GM23248 (cell line): ENCODE measurements at regions not wholly inside any gene's neighbourhood (a gene's known extent, or its start where the extent isn't known, plus 50 kb on each side); places are given as distances from the start of the nearest gene placed in this dataset.

ENCODE experiments used
- DNase-seq: peaks from one replicate; pipeline ENCODE4 v3.0.0-alpha.2; 2015
- H2AFZ ChIP-seq: fragments of 200-600 bp; sonication (generic); 2 replicates; pipeline ENCODE4 v1.6.1; 2016; ENCODE audit warnings: antibody characterized with exemption
- H3F3A ChIP-seq: fragments of 200-600 bp; sonication (generic); 2 replicates; pipeline ENCODE4 v1.6.1; 2016; ENCODE audit warnings: mild to moderate bottlenecking, antibody characterized with exemption, mixed run types; ENCODE audit not compliant: insufficient read depth
- H3K27ac ChIP-seq: fragments of 200-600 bp; sonication (generic); 2 replicates; pipeline ENCODE4 v1.5.1; 2016; ENCODE audit warnings: mild to moderate bottlenecking
- H3K27me3 ChIP-seq: fragments of 200-600 bp; sonication (generic); replicated peaks from 2 replicates; pipeline ENCODE4 v1.6.1; 2016; ENCODE audit warnings: mild to moderate bottlenecking; ENCODE audit not compliant: insufficient read depth
- H3K36me3 ChIP-seq: fragments of 200-600 bp; sonication (generic); 2 replicates; pipeline ENCODE4 v1.6.1; 2016; ENCODE audit warnings: low read depth, mild to moderate bottlenecking
- H3K4me1 ChIP-seq: fragments of 200-600 bp; sonication (generic); 2 replicates; pipeline ENCODE4 v1.6.1; 2016; ENCODE audit warnings: mild to moderate bottlenecking; ENCODE audit not compliant: insufficient read depth
- H3K4me2 ChIP-seq: fragments of 200-600 bp; sonication (generic); one replicate; pipeline ENCODE4 v1.6.1; 2016; ENCODE audit warnings: mild to moderate bottlenecking; ENCODE audit not compliant: unreplicated experiment
- H3K4me3 ChIP-seq: fragments of 200-600 bp; sonication (generic); 2 replicates; pipeline ENCODE4 v1.5.1; 2016; ENCODE audit warnings: mild to moderate bottlenecking
- H3K79me2 ChIP-seq: fragments of 200-600 bp; sonication (generic); 2 replicates; pipeline ENCODE4 v1.6.1; 2016; ENCODE audit warnings: mild to moderate bottlenecking; ENCODE audit not compliant: insufficient read depth
- H3K9ac ChIP-seq: fragments of 200-600 bp; sonication (generic); 2 replicates; pipeline ENCODE4 v1.6.1; 2016; ENCODE audit warnings: mild to moderate bottlenecking
- H3K9me2 ChIP-seq: fragments of 200-600 bp; sonication (generic); 2 replicates; pipeline ENCODE4 v1.6.1; 2016; ENCODE audit warnings: mixed run types, mild to moderate bottlenecking, moderate library complexity; ENCODE audit not compliant: insufficient read depth
- H3K9me3 ChIP-seq: fragments of 200-600 bp; sonication (generic); one replicate; pipeline ENCODE4 v1.6.1; 2017; ENCODE audit warnings: low read depth
- H4K20me1 ChIP-seq: fragments of 200-600 bp; sonication (generic); 2 replicates; pipeline ENCODE4 v1.6.0; 2016; ENCODE audit not compliant: insufficient read depth
- EZH2 ChIP-seq: fragments of 200-600 bp; sonication (generic); IDR thresholded peaks from 2 replicates; pipeline ENCODE4 v1.6.1; 2018; ENCODE audit warnings: antibody characterized with exemption, mild to moderate bottlenecking; ENCODE audit not compliant: insufficient read depth, poor library complexity, severe bottlenecking
- EZH2phosphoT487 ChIP-seq: fragments of 200-600 bp; sonication (generic); IDR thresholded peaks from 2 replicates; pipeline ENCODE4 v1.6.1; 2018; ENCODE audit warnings: antibody characterized with exemption, moderate library complexity, mild to moderate bottlenecking, low read depth; ENCODE audit not compliant: insufficient read depth
- WGBS, 2 experiments: methylation state at CpG; one replicate each; pipeline ENCODE4 v1.1.6; 2015 to 2017; ENCODE audit warnings: low lambda C conversion rate in 2 of 2, low coverage in 1 of 2; ENCODE audit errors: missing lambda C conversion rate in 2 of 2; 5-methylcytosine and 5-hydroxymethylcytosine counted together
- in situ Hi-C: fragments of 300-500 bp; cut with MboI; formaldehyde crosslinking; loops from 2 replicates; pipeline ENCODE4 v1.15.0; 2020

- Histone ChIP-seq H3K9ac (no peak overlapping the region), H3K36me3 (no peaks in the 10 kb centered on the region; the same call in 1 of the 2 replicates), H3K27me3 (no peaks in the 10 kb centered on the region), H3F3A (no peaks in the 10 kb centered on the region), H2AFZ (no peak overlapping the region), H3K79me2 (no peaks in the 10 kb centered on the region), H3K9me2 (no peaks in the 10 kb centered on the region), H3K4me1 (no peaks in the 10 kb centered on the region), H3K4me3 (no peak overlapping the region), H3K27ac (no peak overlapping the region), H4K20me1 (no peaks in the 10 kb centered on the region), H3K9me3 (no peaks in the 10 kb centered on the region), H3K4me2 (no peak overlapping the region)
- no peak for TF ChIP-seq EZH2phosphoT487
- no peak for TF ChIP-seq EZH2
- no peak for DNase-seq
- in situ Hi-C loops = no loop called here
- 93 to 95% methylated on average over 2 of the region's 2 CpGs for WGBS, 2 experiments
Measured at GRCh38 chr9:108399851-108400250, 455.9 kb downstream of the ACTL7B start.

GRCh38 chr9:108397286-108397685 lies 458.5 kb downstream of the ACTL7B start:
- Histone ChIP-seq H3K9me2 (no peaks in the 10 kb centered on the region), H3K9ac (no peak overlapping the region), H3K4me1 (no peaks in the 10 kb centered on the region), H3K4me2 (no peak overlapping the region), H3K9me3 (no peaks in the 10 kb centered on the region), H3K79me2 (no peaks in the 10 kb centered on the region), H2AFZ (no peak overlapping the region), H3K27me3 (no peaks in the 10 kb centered on the region), H3F3A (no peaks in the 10 kb centered on the region), H3K36me3 (no peaks in the 10 kb centered on the region; the same call in 1 of the 2 replicates), H3K27ac (no peak overlapping the region), H4K20me1 (no peaks in the 10 kb centered on the region), H3K4me3 (no peak overlapping the region)
- in situ Hi-C loops = no loop called here
- TF ChIP-seq EZH2phosphoT487 (no peak), EZH2 (no peak)
- no peak for DNase-seq

- Histone ChIP-seq H3K9me2 (no peaks in the 10 kb centered on the region), H3K4me3 (no peak overlapping the region), H3K79me2 (no peaks in the 10 kb centered on the region), H2AFZ (no peak overlapping the region), H3K4me1 (no peaks in the 10 kb centered on the region), H3K9me3 (no peaks in the 10 kb centered on the region), H3K27me3 (no peaks in the 10 kb centered on the region), H3K4me2 (no peak overlapping the region), H3K9ac (no peak overlapping the region), H3K27ac (no peak overlapping the region), H4K20me1 (no peaks in the 10 kb centered on the region), H3K36me3 (no peaks in the 10 kb centered on the region; the same call in 1 of the 2 replicates), H3F3A (no peaks in the 10 kb centered on the region)
- in situ Hi-C loops = no loop called here
- no peak for TF ChIP-seq EZH2
- TF ChIP-seq EZH2phosphoT487 = no peak
- no peak for DNase-seq
Measured at GRCh38 chr9:108396611-108397010, 459.2 kb downstream of the ACTL7B start.

GRCh38 chr9:108396193-108396592 lies 459.6 kb downstream of the ACTL7B start:
- no peak for TF ChIP-seq EZH2phosphoT487
- no peak for TF ChIP-seq EZH2
- DNase-seq = no peak
- Histone ChIP-seq H3K79me2 (no peaks in the 10 kb centered on the region), H2AFZ (no peak overlapping the region), H3K4me1 (no peaks in the 10 kb centered on the region), H3K9me3 (no peaks in the 10 kb centered on the region), H3K27me3 (no peaks in the 10 kb centered on the region), H3K9me2 (no peaks in the 10 kb centered on the region), H3K4me3 (no peak overlapping the region), H3K27ac (no peak overlapping the region), H4K20me1 (no peaks in the 10 kb centered on the region), H3K9ac (no peak overlapping the region), H3K4me2 (no peak overlapping the region), H3F3A (no peaks in the 10 kb centered on the region), H3K36me3 (no peaks in the 10 kb centered on the region; the same call in 1 of the 2 replicates)
- WGBS, 2 experiments = 83 to 89% methylated on average over 4 of the region's 4 CpGs
- in situ Hi-C loops = no loop called here

GRCh38 chr9:108395421-108395820 lies 460.4 kb downstream of the ACTL7B start:
- H4K20me1 ChIP-seq = no peaks in the 10 kb centered on the region
- H3K4me3 ChIP-seq = no peak overlapping the region
- no peak for DNase-seq
- no peaks in the 10 kb centered on the region for H3K9me3 ChIP-seq
- no peak overlapping the region for H2AFZ ChIP-seq
- no peaks in the 10 kb centered on the region for H3F3A ChIP-seq
- TF ChIP-seq EZH2phosphoT487 (no peak), EZH2 (no peak)
- H3K4me1 ChIP-seq = no peaks in the 10 kb centered on the region
- H3K27me3 ChIP-seq = no peaks in the 10 kb centered on the region
- no peaks in the 10 kb centered on the region for H3K79me2 ChIP-seq
- no peak overlapping the region for H3K27ac ChIP-seq
- no peaks in the 10 kb centered on the region for H3K9me2 ChIP-seq
- H3K4me2 ChIP-seq = no peak overlapping the region
- 74 to 75% methylated on average over 4 of the region's 4 CpGs for WGBS, 2 experiments
- no peaks in the 10 kb centered on the region; the same call in 1 of the 2 replicates for H3K36me3 ChIP-seq
- H3K9ac ChIP-seq = no peak overlapping the region
- in situ Hi-C loops = no loop called here
